GM23338 (cell line): ENCODE measurements at regions not wholly inside any gene's neighbourhood (a gene's known extent, or its start where the extent isn't known, plus 50 kb on each side); places are given as distances from the start of the nearest gene placed in this dataset.

Source experiments
- ATAC-seq: fragments of 200-7000 bp; cut with Tn5 transposase; 3 replicates; pipeline ENCODE4 v1.9.1; 2020
- DNase-seq: peaks from one replicate; pipeline ENCODE4 v3.0.0-alpha.2; 2015; ENCODE audit warnings: low spot score
- H2AFZ ChIP-seq: fragments of 200-600 bp; sonication (generic); 2 replicates; pipeline ENCODE4 v1.8.0; 2016; ENCODE audit warnings: antibody characterized with exemption, mild to moderate bottlenecking, moderate library complexity
- H3F3A ChIP-seq: fragments of 200-600 bp; sonication (generic); replicated peaks from 2 replicates; pipeline ENCODE4 v1.8.0; 2017; ENCODE audit warnings: antibody characterized with exemption, mixed run types, low read depth
- H3K27ac ChIP-seq: fragments of 200-600 bp; sonication (generic); 2 replicates; pipeline ENCODE4 v1.6.1; 2016; ENCODE audit warnings: low read depth
- H3K27me3 ChIP-seq: fragments of 200-600 bp; sonication (generic); 2 replicates; pipeline ENCODE4 v1.8.0; 2016; ENCODE audit warnings: mild to moderate bottlenecking, mixed run types, moderate library complexity; ENCODE audit not compliant: insufficient read depth
- H3K36me3 ChIP-seq: fragments of 200-600 bp; sonication (generic); 2 replicates; pipeline ENCODE4 v1.8.0; 2016; ENCODE audit warnings: mild to moderate bottlenecking; ENCODE audit not compliant: insufficient read depth
- H3K4me1 ChIP-seq: fragments of 200-600 bp; sonication (generic); 2 replicates; pipeline ENCODE4 v1.8.0; 2016; ENCODE audit warnings: mild to moderate bottlenecking, moderate library complexity; ENCODE audit not compliant: insufficient read depth
- H3K4me2 ChIP-seq: fragments of 200-600 bp; sonication (generic); 2 replicates; pipeline ENCODE4 v1.7.1; 2017; ENCODE audit warnings: mixed run types
- H3K4me3 ChIP-seq: fragments of 200-600 bp; sonication (generic); 2 replicates; pipeline ENCODE4 v1.6.1; 2016; ENCODE audit warnings: mixed run types
- H3K79me2 ChIP-seq: fragments of 200-600 bp; sonication (generic); replicated peaks from 2 replicates; pipeline ENCODE4 v1.8.0; 2017; ENCODE audit warnings: mild to moderate bottlenecking; ENCODE audit not compliant: insufficient read depth
- H3K9me2 ChIP-seq: fragments of 200-600 bp; sonication (generic); 2 replicates; pipeline ENCODE4 v1.8.0; 2017; ENCODE audit not compliant: insufficient read depth
- H4K20me1 ChIP-seq: fragments of 200-600 bp; sonication (generic); replicated peaks from 2 replicates; pipeline ENCODE4 v1.8.0; 2017; ENCODE audit warnings: mild to moderate bottlenecking; ENCODE audit not compliant: insufficient read depth
- H3K27ac Mint-ChIP-seq: 2 replicates; pipeline ENCODE4 v1.8.0; 2020; ENCODE audit warnings: inconsistent platforms, mild to moderate bottlenecking, moderate library complexity, mixed read lengths
- H3K27me3 Mint-ChIP-seq: 3 replicates; pipeline ENCODE4 v1.8.0; 2022; ENCODE audit warnings: low read depth, mild to moderate bottlenecking, moderate library complexity, mixed read lengths, inconsistent platforms; ENCODE audit not compliant: insufficient read depth, poor library complexity
- H3K36me3 Mint-ChIP-seq: 3 replicates; pipeline ENCODE4 v1.8.0; 2021; ENCODE audit warnings: low read depth, mild to moderate bottlenecking, inconsistent platforms, moderate library complexity, mixed read lengths
- H3K4me1 Mint-ChIP-seq: 3 replicates; pipeline ENCODE4 v1.8.0; 2020; ENCODE audit warnings: mild to moderate bottlenecking, inconsistent platforms, mixed read lengths
- H3K4me3 Mint-ChIP-seq: 3 replicates; pipeline ENCODE4 v1.8.0; 2021; ENCODE audit warnings: moderate library complexity, mild to moderate bottlenecking, inconsistent platforms, mixed read lengths
- H3K9me3 Mint-ChIP-seq: 3 replicates; pipeline ENCODE4 v1.8.0; 2020; ENCODE audit warnings: moderate library complexity, mild to moderate bottlenecking, inconsistent platforms, mixed read lengths
- CREB1 ChIP-seq: fragments of 250-450 bp; sonication (Bioruptor Pico); IDR thresholded peaks from 2 replicates; pipeline ENCODE4 v1.5.0; 2020; ENCODE audit warnings: low read depth, mild to moderate bottlenecking, moderate library complexity
- ETS1 ChIP-seq: IDR thresholded peaks from 2 replicates; pipeline ENCODE4 v1.6.1; 2016; ENCODE audit warnings: antibody characterized with exemption
- EZH2 ChIP-seq: fragments of 200-600 bp; sonication (generic); IDR thresholded peaks from one replicate; pipeline ENCODE4 v1.8.0; 2017; ENCODE audit warnings: antibody characterized with exemption, mild to moderate bottlenecking, low read depth; ENCODE audit not compliant: unreplicated experiment
- EZH2phosphoT487 ChIP-seq: fragments of 200-600 bp; sonication (generic); IDR thresholded peaks from one replicate; pipeline ENCODE4 v1.8.1; 2018; ENCODE audit warnings: antibody characterized with exemption; ENCODE audit not compliant: unreplicated experiment
- JUNB ChIP-seq: IDR thresholded peaks from one replicate; pipeline ENCODE4 v1.6.1; 2016; ENCODE audit warnings: antibody characterized with exemption; ENCODE audit not compliant: unreplicated experiment
- NANOG ChIP-seq: IDR thresholded peaks from 2 replicates; pipeline ENCODE4 v1.6.1; 2016; ENCODE audit warnings: antibody characterized with exemption, borderline replicate concordance
- POLR2AphosphoS5 ChIP-seq: IDR thresholded peaks from 2 replicates; pipeline ENCODE4 v1.6.1; 2016; ENCODE audit warnings: antibody characterized with exemption, low read depth
- STAT1 ChIP-seq: IDR thresholded peaks from one replicate; pipeline ENCODE4 v1.6.1; 2016; ENCODE audit warnings: antibody characterized with exemption; ENCODE audit not compliant: unreplicated experiment
- ZNF114 ChIP-seq: fragments of 250-450 bp; sonication (Bioruptor Pico); IDR thresholded peaks from 2 replicates; pipeline ENCODE4 v1.5.0; 2020; ENCODE audit warnings: mild to moderate bottlenecking, moderate library complexity
- TF ChIP-seq, protein P1 (sequence below): IDR thresholded peaks from one replicate; pipeline ENCODE4 v1.6.1; 2018; ENCODE audit warnings: antibody characterized with exemption; ENCODE audit not compliant: unreplicated experiment
- TF ChIP-seq, protein P2 (sequence below): fragments of 250-450 bp; sonication (Bioruptor Pico); IDR thresholded peaks from 2 replicates; pipeline ENCODE4 v1.5.0; 2020; ENCODE audit warnings: mild to moderate bottlenecking, moderate library complexity
- TF ChIP-seq, protein P3 (sequence below), 2 experiments: fragments of 200-600 bp in 1 of 2; sonication (generic) in 1 of 2; conservative IDR thresholded peaks; 2 replicates each; pipeline versions ENCODE4 v1.5.1 to v1.6.1; 2016 to 2017; ENCODE audit warnings: antibody characterized with exemption in 2 of 2, low read depth in 2 of 2, mild to moderate bottlenecking in 2 of 2, moderate library complexity in 1 of 2

DNA sequence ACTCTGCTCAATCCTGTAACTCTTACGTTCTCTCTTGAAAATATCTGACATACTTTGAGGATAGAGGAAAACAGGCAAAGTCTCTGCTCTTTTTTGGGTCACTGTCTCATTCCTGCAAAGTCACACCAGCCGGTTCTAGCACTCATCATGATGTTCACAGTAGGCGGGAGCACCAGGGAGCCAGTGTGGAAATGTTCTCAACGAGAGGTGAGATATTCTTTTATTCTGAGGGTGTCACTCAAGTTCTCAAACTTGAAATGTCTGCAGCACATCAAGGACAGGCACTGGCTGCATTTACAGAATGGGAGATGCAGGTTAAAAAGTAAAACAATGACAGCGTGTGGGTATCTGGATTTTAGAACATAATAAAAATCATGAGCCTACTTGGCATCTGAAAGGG, 714.7 kb downstream of the QKI start:
- H3K4me1 Mint-ChIP-seq = no peaks in the 10 kb centered on the region
- Histone ChIP-seq H3K27me3 (no peaks in the 10 kb centered on the region), H4K20me1 (no peaks in the 10 kb centered on the region), H3K27ac (no peak overlapping the region), H3K4me2 (no peak overlapping the region), H2AFZ (no peak overlapping the region), H3K4me3 (no peak overlapping the region), H3K36me3 (no peaks in the 10 kb centered on the region), H3F3A (no peaks in the 10 kb centered on the region), H3K79me2 (no peaks in the 10 kb centered on the region), H3K4me1 (no peaks in the 10 kb centered on the region), H3K9me2 (peaks cover 17% of the 10 kb centered on the region)
- TF ChIP-seq NANOG (no peak), STAT1 (no peak), CREB1 (CRISPR knock-in tag) (no peak), JUNB (no peak), ZNF114 (no peak), ETS1 (no peak), EZH2phosphoT487 (no peak), POLR2AphosphoS5 (no peak), EZH2 (no peak)
- TF ChIP-seq, protein P1, sequence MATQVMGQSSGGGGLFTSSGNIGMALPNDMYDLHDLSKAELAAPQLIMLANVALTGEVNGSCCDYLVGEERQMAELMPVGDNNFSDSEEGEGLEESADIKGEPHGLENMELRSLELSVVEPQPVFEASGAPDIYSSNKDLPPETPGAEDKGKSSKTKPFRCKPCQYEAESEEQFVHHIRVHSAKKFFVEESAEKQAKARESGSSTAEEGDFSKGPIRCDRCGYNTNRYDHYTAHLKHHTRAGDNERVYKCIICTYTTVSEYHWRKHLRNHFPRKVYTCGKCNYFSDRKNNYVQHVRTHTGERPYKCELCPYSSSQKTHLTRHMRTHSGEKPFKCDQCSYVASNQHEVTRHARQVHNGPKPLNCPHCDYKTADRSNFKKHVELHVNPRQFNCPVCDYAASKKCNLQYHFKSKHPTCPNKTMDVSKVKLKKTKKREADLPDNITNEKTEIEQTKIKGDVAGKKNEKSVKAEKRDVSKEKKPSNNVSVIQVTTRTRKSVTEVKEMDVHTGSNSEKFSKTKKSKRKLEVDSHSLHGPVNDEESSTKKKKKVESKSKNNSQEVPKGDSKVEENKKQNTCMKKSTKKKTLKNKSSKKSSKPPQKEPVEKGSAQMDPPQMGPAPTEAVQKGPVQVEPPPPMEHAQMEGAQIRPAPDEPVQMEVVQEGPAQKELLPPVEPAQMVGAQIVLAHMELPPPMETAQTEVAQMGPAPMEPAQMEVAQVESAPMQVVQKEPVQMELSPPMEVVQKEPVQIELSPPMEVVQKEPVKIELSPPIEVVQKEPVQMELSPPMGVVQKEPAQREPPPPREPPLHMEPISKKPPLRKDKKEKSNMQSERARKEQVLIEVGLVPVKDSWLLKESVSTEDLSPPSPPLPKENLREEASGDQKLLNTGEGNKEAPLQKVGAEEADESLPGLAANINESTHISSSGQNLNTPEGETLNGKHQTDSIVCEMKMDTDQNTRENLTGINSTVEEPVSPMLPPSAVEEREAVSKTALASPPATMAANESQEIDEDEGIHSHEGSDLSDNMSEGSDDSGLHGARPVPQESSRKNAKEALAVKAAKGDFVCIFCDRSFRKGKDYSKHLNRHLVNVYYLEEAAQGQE = no peak
- TF ChIP-seq, protein P2, sequence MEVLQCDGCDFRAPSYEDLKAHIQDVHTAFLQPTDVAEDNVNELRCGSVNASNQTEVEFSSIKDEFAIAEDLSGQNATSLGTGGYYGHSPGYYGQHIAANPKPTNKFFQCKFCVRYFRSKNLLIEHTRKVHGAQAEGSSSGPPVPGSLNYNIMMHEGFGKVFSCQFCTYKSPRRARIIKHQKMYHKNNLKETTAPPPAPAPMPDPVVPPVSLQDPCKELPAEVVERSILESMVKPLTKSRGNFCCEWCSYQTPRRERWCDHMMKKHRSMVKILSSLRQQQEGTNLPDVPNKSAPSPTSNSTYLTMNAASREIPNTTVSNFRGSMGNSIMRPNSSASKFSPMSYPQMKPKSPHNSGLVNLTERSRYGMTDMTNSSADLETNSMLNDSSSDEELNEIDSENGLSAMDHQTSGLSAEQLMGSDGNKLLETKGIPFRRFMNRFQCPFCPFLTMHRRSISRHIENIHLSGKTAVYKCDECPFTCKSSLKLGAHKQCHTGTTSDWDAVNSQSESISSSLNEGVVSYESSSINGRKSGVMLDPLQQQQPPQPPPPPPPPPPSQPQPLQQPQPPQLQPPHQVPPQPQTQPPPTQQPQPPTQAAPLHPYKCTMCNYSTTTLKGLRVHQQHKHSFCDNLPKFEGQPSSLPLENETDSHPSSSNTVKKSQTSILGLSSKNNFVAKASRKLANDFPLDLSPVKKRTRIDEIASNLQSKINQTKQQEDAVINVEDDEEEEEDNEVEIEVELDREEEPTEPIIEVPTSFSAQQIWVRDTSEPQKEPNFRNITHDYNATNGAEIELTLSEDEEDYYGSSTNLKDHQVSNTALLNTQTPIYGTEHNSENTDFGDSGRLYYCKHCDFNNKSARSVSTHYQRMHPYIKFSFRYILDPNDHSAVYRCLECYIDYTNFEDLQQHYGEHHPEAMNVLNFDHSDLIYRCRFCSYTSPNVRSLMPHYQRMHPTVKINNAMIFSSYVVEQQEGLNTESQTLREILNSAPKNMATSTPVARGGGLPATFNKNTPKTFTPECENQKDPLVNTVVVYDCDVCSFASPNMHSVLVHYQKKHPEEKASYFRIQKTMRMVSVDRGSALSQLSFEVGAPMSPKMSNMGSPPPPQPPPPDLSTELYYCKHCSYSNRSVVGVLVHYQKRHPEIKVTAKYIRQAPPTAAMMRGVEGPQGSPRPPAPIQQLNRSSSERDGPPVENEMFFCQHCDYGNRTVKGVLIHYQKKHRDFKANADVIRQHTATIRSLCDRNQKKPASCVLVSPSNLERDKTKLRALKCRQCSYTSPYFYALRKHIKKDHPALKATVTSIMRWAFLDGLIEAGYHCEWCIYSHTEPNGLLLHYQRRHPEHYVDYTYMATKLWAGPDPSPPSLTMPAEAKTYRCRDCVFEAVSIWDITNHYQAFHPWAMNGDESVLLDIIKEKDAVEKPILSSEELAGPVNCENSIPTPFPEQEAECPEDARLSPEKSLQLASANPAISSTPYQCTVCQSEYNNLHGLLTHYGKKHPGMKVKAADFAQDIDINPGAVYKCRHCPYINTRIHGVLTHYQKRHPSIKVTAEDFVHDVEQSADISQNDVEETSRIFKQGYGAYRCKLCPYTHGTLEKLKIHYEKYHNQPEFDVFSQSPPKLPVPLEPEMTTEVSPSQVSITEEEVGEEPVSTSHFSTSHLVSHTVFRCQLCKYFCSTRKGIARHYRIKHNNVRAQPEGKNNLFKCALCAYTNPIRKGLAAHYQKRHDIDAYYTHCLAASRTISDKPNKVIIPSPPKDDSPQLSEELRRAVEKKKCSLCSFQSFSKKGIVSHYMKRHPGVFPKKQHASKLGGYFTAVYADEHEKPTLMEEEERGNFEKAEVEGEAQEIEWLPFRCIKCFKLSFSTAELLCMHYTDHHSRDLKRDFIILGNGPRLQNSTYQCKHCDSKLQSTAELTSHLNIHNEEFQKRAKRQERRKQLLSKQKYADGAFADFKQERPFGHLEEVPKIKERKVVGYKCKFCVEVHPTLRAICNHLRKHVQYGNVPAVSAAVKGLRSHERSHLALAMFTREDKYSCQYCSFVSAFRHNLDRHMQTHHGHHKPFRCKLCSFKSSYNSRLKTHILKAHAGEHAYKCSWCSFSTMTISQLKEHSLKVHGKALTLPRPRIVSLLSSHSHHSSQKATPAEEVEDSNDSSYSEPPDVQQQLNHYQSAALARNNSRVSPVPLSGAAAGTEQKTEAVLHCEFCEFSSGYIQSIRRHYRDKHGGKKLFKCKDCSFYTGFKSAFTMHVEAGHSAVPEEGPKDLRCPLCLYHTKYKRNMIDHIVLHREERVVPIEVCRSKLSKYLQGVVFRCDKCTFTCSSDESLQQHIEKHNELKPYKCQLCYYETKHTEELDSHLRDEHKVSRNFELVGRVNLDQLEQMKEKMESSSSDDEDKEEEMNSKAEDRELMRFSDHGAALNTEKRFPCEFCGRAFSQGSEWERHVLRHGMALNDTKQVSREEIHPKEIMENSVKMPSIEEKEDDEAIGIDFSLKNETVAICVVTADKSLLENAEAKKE = no peak
- TF ChIP-seq, protein P3, sequence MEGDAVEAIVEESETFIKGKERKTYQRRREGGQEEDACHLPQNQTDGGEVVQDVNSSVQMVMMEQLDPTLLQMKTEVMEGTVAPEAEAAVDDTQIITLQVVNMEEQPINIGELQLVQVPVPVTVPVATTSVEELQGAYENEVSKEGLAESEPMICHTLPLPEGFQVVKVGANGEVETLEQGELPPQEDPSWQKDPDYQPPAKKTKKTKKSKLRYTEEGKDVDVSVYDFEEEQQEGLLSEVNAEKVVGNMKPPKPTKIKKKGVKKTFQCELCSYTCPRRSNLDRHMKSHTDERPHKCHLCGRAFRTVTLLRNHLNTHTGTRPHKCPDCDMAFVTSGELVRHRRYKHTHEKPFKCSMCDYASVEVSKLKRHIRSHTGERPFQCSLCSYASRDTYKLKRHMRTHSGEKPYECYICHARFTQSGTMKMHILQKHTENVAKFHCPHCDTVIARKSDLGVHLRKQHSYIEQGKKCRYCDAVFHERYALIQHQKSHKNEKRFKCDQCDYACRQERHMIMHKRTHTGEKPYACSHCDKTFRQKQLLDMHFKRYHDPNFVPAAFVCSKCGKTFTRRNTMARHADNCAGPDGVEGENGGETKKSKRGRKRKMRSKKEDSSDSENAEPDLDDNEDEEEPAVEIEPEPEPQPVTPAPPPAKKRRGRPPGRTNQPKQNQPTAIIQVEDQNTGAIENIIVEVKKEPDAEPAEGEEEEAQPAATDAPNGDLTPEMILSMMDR (conservative IDR thresholded peaks at IDR 0.05; ENCODE audit: low read depth in 2 of 2) = no peak
- no peak for ATAC-seq
- H3K9me3 Mint-ChIP-seq = peaks cover 2% of the 10 kb centered on the region; the same call in 2 of the 3 replicates
- H3K4me3 Mint-ChIP-seq = no peak overlapping the region
- H3K27ac Mint-ChIP-seq = no peak overlapping the region
- peaks cover 3% of the 10 kb centered on the region for H3K27me3 Mint-ChIP-seq
- no peaks in the 10 kb centered on the region; the same call in 2 of the 3 replicates for H3K36me3 Mint-ChIP-seq
- DNase-seq = no peak
